Hindlimb muscle (tissue), 1 donor: ENCODE measurements at regions not wholly inside any gene's neighbourhood (a gene's known extent, or its start where the extent isn't known, plus 50 kb on each side); places are given as distances from the start of the nearest gene placed in this dataset.
"Not testable (repeated sequence)": the region's sequence is repeated elsewhere in the genome, so short reads cannot be mapped to it uniquely, and the experiment has no call there.

Experiments
- DNase-seq: peaks from one replicate; pipeline ENCODE4 v3.0.0-alpha.2; 2013

DNA sequence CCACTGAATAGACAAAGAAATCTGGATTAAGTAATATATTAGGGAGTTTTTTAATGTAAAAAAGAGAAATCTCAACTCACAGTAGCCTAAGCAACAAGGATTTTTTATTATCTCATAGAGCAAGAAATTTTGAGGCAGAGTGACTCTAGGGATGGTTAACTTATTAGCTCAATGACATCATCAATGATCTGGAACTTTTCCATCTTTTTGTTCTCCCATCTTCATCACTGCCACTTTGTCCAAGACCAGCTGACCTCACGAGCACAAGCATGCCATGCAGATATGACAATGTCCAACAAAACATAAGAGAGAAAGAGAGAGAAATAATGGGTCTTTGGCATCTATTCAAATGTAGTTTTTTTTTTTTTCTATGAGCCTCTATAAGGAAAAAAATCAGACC, 211.8 kb upstream of the RND3 start:
- DNase-seq, result no peak

DNA sequence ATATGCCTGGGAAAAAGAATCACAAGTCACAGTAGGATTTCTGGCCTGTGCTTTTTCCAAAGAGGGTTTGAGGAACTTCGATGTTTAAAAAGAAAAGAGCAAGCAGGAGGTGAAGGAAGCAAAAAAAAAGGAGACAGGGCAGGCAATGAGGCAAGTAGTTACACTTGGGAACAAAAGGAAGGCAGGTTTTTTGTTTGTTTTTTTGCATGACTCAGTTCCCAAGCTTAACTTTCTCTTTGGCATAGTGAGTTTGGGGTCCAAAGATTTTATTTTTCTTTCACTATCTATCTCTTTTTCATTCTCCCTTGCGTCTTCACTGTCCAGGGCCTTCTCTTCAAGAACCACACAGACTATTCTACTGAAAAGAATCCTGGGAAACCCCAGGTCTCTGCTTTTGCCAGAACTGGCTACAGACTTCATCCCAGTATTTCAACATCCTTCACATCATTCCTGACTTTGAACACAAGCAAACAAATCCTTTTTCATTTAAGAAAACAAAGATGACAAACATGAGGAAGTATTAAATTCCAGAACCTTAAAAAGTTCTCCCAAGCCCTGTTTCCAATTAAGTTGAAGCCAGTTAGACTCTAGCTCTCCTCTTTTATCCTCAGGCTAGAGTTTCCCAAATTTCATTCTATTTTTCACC, 210.7 kb upstream of the RND3 start:
- DNase-seq, result no peak

DNA sequence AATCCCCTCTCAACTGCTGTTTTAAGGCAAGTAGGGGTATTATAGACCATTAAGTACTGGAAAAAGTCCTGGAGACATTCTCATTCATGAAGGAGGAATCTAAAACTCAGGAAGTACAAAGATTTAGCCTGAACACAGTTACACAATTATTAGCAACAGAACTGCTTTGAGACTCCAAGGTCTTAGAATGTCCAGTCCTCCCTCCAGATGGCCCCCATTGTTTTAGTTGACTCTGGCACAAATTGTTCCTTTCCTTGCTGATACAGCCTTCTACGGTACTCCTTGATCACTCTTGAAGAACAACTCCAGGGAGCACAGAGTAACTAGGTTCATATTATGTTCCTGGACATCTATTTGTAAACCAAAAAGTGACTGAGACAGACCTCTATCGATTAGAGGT, 210.1 kb upstream of the RND3 start:
- no peak for DNase-seq

DNA sequence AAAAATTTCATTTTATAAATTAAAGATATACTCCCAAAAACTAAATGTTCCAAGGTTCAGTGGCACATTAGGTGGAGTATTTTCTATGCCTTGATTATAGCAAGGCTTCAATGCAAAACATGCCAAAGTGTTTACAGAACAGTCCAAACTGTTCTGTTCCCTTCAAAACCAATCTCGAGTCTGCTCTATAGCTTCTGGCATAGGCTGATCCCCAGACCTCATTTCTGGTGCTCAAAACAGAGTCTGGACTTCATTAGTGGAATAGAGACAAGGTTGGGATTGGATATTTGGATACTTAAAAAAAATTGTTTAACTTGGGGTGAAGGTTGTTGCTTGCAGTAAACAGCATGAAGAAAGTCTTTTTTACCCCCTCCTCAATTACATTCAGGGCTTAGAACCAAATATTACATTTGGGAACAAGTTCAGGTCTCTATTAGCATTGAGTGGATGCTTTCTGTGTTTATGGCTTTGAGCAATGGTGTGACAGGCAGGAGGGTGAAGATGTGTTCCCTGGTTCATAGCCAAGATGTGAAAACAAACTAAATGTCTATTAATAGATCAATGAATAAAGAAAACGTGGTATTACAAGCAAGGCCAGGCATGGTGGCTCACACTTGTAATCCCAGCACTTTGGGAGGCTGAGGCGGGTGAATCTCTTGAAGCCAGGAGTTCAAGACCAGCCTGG, 208.1 kb upstream of the RND3 start:
- DNase-seq, result no peak

DNA sequence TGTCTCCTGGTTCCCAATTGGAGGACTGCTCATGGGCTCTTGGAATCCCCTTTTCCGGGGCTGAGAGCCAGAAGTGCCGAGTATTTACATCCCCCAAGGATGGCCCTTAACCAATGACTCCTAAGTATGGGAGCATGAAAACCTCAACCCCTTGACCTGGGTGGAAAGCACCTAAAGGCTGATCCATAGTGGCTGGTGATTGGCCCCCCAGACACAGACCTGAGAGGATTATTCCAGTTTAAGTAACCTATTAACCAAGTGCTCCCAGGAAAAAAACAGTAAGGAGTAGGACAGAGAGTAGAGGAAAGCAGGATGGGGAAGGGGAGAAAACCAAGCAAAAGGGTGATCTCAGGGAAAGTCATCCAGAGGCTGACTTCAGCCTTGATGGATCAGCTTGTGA, 206.1 kb upstream of the RND3 start:
- DNase-seq, result no peak

DNA sequence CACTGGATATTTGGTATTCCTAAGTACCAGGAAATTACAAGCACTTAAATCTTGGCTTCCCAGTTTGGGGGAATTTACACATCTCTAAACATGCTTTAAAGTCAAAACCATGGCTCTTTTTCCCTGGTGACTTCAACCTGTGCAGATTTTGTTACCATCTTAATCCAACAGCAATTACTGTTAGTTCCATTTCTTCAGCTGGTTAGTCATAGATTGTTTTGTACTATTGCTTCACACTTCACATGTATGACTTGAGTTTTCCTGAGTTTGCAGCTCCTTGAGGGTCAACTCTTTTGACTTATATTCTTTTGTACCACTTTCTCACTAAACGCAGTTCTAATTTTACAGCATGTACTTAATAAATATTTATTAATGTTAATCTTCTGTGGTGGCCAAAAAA, 203.4 kb upstream of the RND3 start:
- DNase-seq, result no peak

DNA sequence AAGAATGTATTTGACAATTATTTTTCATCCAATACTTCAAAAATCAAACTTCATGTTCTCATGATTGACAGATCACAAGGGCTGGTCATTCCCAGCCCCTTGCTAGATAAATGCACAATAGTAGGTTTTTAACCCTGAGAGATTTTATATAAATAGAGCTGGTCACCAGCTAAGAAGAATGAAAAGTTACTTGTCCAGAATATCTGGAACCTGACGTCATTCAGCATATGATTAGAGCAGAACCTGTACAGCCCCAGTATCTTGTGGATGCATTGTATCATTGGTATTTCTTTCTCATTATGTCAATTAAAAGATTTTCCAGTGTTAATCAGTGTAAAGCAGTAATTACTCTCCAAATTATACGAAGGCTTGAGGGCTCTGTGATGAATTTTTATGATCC, 202.8 kb upstream of the RND3 start:
- DNase-seq, result no peak

DNA sequence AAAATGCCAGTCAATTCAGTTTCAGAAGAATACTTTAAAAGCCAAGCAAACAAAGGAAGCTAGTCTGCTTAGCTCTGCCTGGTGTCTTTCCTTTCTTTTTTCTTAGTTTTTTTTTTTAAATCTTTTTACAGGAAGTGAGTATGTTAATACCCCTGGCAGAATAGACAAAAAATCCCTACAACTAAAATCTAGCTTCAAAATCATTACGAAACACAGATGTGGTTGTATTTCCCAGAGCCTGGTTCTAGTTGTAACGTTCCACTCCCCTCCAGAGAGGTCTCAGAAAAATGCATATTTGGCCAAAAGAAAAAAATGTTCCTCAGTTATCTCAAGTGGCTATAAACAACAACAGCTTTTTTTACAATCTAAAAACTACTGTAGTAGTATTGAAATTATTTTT, 202.1 kb upstream of the RND3 start:
- no peak for DNase-seq

DNA sequence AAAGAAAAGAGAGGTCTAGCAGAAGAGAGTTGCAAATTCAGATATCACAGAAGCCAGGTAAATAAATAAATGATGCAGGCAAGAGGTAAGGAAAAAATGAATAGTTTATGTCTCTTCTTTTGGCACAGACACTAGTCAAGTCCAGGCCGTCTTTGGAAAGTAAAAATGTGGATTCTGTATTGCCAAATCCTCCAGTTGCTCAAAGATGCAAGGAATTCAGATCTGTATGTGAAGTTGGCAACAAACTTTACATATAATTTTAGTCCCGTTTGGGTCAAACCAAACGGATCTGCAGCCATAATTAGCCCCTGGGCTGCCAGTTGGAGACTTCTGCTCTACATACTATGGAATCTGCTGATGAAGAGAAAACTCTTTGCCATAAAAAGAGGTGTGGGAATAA, 200.5 kb upstream of the RND3 start:
- DNase-seq, result no peak

DNA sequence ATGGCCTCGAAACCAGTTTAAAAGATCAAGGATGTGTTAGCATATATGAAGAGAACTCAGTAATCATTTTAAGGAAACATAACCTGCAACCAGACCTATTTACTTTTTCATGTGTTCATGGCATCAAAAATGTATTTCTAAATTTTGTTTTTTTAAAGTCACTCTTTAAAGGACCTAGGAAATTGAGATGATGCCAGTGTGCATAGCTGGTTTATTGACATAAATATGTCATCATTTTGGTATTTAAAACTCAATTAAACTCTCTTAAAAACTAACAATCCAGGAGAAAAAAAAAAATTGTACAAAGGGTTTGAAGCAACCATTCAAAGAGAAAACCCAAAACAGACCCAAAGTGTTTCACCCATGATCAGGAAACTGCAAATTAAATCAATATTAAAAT, 198.9 kb upstream of the RND3 start:
- no peak for DNase-seq

DNA sequence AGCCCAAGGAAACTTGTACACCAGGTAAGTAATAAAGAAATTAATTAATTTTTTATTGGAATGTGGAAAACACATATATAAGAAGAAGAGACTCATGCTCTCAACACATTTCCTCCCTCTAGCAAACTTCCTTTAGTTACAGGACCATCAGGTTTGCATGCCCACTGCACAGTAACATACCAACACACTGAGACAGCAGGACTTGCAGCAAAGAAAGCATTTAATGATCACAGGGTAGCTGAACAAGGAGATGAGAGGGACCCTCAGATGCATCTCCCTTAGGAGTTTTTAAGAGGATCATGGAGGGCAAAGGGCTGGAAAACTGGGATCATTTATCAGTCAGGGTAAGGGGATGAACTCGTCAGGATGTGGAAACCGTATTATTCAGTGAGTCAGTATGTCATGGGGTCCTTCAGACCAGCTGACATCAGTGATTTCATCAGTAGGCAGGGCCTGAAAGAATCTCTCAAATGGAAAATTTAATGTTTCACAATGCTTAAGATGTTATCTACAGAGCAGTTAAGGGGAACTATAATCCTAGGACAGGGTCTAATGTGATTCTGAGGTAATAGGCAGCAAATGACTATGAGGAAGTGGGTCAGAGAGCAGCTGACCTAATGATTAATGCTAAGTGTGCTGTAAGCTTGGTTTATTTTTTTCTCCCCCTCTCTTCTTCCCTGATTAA, 193.8 kb upstream of the RND3 start:
- DNase-seq, result no peak

DNA sequence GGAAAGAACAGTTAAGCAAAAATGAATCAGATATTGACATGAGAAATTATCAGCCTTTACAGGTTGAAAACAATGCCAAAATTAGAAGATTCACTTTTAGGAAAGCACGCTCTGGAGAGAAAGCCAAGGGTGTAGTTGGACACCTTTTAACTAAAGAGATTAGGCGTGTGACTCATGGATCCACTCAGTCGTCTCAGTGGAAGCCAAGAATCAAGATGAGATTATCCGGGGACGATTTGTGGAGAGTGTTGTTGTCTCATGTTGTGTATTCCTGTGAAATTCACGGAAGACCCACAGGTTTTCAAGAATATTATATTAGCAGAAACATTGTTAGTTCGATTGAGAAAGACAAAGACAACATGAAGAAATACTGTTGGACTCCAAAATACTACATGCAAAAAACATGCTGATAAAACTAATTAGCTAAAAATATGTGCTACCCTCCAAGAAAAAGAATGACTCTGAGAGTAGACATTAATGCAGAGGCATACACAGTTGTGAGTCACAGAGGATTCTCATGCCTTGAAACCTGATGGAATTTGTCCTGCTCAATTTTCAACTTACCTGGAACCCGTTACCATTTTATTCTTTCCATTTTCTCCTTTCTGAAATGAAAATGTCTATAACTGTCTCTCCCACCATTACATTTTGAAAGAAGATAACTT, 192.1 kb upstream of the RND3 start:
- DNase-seq, result no peak

DNA sequence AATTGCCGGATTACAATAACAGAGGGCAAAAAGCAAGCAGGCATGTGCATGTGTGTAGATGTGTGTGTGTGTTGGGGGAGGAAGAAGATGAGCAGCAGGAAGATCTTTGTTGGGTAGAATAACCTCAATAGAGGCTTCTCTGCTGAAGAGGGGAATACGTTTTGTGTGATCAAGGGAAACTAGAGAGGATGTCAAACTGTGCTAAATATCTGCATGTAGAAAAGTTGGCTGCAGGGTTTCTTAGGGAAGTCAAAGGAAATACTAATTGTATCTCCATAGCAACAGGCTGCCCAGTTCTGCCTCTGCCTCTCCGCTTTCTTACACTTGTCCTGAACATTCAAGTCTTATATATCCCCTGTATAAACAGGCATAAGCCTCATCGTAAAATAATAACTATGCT, 190.1 kb upstream of the RND3 start:
- DNase-seq, result no peak

DNA sequence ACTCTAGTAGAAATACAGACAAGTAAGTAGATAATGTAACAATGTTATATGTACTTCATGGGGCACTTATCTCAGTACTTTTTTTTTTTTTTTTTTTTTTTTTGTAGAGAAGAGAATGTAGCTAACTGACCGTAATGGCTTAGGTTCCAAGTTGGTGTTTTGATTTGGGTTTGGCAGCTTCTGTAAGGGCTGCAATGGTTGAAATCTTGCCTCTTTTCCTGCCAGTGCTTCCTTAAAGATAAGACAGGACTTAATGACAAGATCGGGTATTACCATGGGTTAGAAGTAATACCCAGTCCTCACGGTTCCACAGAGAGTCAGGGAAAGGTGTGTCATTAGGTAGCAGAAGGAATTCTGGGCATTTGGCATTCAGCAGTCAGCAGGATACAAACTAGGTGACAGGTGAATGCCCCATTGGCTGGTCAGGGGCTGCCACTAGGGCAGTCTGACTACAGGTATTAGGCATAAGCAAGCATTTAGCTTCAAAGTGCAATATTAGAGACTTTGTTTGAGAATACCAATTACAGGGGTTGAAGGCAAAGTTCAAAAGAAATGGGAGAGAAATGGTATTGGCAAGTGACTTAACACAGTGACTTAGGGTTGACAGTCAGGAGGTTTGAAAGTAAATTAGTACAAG, 189.4 kb upstream of the RND3 start:
- DNase-seq, result no peak

DNA sequence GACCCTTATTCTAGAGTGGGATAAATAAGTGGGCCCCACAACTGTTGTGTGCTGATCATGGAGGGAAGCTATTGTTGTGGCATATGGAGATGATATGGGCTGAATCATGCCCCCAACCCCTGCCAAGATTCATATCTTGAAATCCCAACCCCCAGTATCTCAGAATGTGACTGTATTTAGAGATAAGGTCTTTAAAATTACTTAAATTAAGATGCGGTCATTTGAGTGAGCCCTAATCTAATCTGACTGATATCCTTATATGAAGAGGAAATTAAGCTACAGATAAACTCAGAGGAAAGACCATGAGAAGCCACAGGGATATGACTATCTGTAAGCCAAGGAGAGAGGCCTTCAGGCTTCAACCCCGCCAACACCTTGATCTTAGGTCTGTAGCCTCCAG, 188.3 kb upstream of the RND3 start:
- no peak for DNase-seq

DNA sequence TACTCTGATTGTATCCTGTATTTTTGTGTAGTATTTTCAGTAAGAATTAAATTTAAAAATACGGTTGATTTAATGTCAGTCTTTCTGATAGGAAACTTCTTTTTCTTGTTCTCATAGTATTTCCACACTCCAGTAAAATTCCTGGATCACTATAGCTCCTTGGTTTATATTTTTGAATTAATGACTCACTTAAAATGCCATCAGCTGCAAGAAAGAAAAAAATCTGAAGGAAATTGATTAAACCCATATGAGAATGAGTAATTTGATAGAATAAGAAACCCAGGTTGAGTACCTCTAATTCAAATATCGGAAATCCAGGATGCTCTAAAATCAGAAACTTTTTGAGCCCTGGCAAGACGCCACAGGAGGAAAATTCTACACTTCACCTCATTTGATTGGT, 186.8 kb upstream of the RND3 start:
- no peak for DNase-seq

DNA sequence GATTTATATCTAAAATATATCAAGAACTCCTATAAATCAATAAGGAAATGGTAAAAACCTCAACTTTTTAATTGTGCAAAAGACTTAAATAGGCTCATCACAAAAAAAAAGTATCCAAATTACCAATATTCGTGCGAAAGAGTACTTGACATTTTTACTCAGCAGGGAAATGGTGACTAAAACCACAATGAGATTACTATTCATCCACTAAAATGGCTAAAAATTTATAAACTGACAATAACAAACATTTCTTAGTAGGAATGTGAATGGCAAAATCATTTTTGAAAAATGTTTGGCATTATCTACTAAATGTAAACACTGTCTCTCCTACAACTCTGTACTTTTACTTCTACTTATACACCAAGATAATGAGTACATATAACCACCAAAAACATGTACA, 184.8 kb upstream of the RND3 start:
- no peak for DNase-seq

DNA sequence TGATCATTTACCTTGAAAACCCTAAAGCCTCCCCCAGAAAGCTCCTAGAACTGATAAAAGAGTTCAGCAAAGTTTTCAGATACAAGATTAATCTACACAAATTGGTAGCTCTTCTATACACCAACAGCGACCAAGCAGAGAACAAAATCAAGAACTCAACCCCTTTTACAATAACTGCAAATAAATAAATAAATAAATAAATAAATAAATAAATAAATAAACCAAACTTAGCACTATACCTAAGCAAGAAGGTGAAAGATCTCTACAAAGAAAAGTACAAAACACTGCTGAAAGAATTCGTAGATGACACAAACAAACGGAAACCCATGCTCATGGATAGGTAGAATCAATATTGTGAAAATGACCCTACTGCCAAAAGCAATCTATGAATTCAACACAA, 182.0 kb upstream of the RND3 start:
- DNase-seq, result no peak

DNA sequence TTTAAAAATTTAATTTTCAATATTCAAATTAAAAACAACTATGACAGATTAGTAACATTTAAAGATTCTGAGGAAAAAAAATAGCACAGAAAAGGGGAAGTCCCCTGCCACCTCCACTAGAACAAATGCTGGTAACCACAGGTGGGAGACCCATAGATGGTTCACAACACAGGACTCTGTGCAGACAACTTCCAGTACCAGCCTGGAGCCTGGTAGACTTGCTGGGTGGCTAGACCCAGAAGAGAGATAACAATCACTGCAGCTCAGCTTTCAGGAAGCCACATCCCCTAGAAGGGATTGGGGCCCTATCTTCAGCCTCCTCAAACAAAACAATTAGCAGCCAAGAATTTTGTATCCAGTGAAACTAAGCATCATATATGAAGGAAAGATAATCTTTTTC, 179.6 kb upstream of the RND3 start:
- not testable (repeated sequence) for DNase-seq

DNA sequence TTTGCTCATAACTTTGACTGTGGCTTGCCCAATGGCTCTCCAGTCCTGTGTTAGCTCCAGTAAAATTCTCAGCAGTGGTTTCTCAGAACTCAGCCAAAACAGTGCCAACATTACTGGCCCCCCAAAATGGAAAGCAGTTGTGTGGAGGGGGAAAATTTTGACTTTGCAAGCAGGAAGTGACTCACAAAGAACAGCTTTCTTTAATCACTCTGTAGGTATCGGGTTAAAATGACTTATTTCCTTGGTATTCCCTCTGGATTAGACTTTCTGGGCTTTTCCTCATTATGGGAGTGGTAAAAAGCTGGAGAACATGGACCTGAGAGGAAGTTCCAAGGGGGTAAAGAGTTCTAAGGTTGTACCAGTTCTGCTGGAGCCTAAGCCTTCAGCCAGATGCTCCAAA, 175.7 kb upstream of the RND3 start:
- DNase-seq, result no peak

DNA sequence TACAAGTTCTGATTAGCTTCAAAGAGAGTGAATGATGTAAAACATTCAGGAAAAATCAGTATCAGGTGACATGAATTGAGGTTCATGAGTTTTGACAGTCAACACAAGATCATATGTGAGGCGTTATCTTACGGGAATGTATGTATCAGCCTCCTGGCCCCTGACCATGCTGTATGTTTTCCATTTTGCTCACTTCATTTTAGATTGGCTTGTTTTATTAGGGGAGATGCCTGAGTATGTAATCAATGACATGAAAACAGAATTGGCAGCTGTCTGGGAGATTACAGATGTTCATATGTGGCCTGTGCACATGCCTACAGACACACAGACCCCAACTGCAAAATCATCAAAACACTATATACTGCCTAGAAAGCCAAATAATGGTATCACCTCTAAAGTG, 168.5 kb upstream of the RND3 start:
- DNase-seq, result no peak

DNA sequence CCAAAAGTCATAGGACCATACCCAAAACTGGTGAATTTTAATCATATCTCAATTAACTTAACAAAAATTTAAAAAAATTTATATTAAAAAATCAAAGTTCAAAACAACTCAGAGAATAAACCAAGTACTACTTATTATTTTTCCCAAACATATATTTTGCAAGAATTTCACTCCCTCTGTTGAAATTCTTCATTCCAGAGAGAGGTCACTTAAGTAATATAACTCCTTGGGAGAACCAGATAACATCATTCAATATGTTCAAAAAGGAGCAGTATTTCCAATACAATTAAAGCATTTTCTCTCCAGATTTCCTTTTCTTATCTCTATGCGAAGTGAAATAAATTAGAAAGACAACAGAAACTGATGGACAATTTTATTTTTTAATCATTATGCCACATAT, 165.9 kb upstream of the RND3 start:
- DNase-seq, result no peak

DNA sequence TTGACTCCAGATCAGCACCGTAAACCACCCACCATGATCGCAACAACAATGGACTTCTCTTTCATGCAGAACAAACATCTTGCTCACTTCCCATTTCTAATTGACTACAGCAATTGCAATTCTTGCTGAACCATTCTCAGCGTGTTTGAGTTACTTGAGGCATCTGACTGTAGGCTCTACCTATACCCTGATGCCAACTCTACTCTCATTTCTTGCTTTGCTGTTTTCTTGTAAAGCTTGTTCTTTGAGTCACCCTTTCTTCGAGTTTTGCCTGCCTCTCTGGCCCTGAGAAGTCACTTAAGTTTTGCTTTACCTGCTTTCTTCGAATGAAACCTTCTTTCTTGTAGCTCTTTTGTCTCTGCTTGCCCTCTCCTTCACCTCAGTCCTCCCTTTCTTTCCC, 160.5 kb upstream of the RND3 start:
- no peak for DNase-seq
